HepG2 (cell line): ENCODE measurements at regions not wholly inside any gene's neighbourhood (a gene's known extent, or its start where the extent isn't known, plus 50 kb on each side); places are given as distances from the start of the nearest gene placed in this dataset.

Experiments used
- ATAC-seq: fragments of 200-7000 bp; cut with Tn5 transposase; 3 replicates; pipeline ENCODE4 v1.9.1; 2020; ENCODE audit warnings: mild to moderate bottlenecking, moderate library complexity
- BruUV-seq: library from RNA; stranded (reverse); fragments of 400-500 nt; replicated peaks from 2 replicates; lab custom pipeline; 2021; lab: Mats Ljungman, UMichigan
- CTCF ChIA-PET: fragments of 300-600 bp; formaldehyde crosslinking; extraction: SDS; loops from one replicate; lab custom pipeline; 2021; ENCODE audit warnings: low total read pairs, inconsistent platforms, low intra/inter-chr PET ratio; lab: Yijun Ruan, JAX
- POLR2A ChIA-PET: fragments of 350-600 bp; sonication (Branson Sonifier 250); formaldehyde crosslinking; loops from one replicate; lab custom pipeline; 2020; ENCODE audit warnings: antibody characterized with exemption, inconsistent platforms; lab: Yijun Ruan, JAX
- DNase-seq: peaks from one replicate; pipeline ENCODE4 v3.0.0-alpha.2; 2015; ENCODE audit warnings: low spot score
- FAIRE-seq: peaks from 3 replicates; lab custom pipeline; 2011; peaks lifted over from hg19 to GRCh38; lab: Jason Lieb, UNC
- H2AFZ ChIP-seq: one replicate; pipeline ENCODE4 v1.6.1; 2011; ENCODE audit warnings: low read length, inconsistent platforms
- H3K27ac ChIP-seq: fragments of 300-600 bp; 3 replicates; pipeline ENCODE4 v1.8.0; 2011; ENCODE audit warnings: mixed run types, mild to moderate bottlenecking, mixed read lengths, low read length, inconsistent platforms; ENCODE audit not compliant: insufficient read depth; ENCODE audit errors: extremely low read length
- H3K27me3 ChIP-seq, 2 experiments: fragments of 200-600 bp in 1 of 2; 2 replicates in 1 of 2; 3 replicates in 1 of 2; pipeline versions ENCODE4 v1.6.0 to v1.8.0; 2011; ENCODE audit warnings: low read length in 2 of 2, mild to moderate bottlenecking in 2 of 2, moderate library complexity in 2 of 2, inconsistent platforms in 1 of 2; ENCODE audit not compliant: insufficient read depth in 2 of 2, control insufficient read depth in 1 of 2
- H3K36me3 ChIP-seq, 2 experiments: fragments of 200-600 bp in 1 of 2; replicated peaks in 1 of 2; 2 replicates in 1 of 2; 3 replicates in 1 of 2; pipeline versions ENCODE4 v1.5.1 to v1.8.0; 2011; ENCODE audit warnings: low read length in 2 of 2, inconsistent platforms in 1 of 2; ENCODE audit not compliant: insufficient read depth in 2 of 2, control insufficient read depth in 1 of 2
- H3K4me1 ChIP-seq: 2 replicates; pipeline ENCODE4 v1.5.1; 2012; ENCODE audit warnings: low read length, inconsistent platforms; ENCODE audit not compliant: insufficient read depth
- H3K4me2 ChIP-seq: 2 replicates; pipeline ENCODE4 v1.6.0; 2011; ENCODE audit warnings: low read depth, low read length, inconsistent platforms
- H3K4me3 ChIP-seq, 3 experiments: fragments of 200-600 bp in 1 of 3; sonication (generic), shearing (Covaris generic) in 1 of 3; replicated peaks in 1 of 3; 2 replicates each; pipeline ENCODE4 v1.5.1; 2011 to 2016; ENCODE audit warnings: low read length in 3 of 3, inconsistent platforms in 2 of 3, low read depth in 2 of 3, mild to moderate bottlenecking in 2 of 3, control low read depth in 1 of 3, mixed read lengths in 1 of 3; ENCODE audit not compliant: insufficient read depth in 1 of 3
- H3K79me2 ChIP-seq: one replicate; pipeline ENCODE4 v1.6.1; 2011; ENCODE audit warnings: low read length, inconsistent platforms; ENCODE audit not compliant: insufficient read depth
- H3K9ac ChIP-seq: 2 replicates; pipeline ENCODE4 v1.6.0; 2011; ENCODE audit warnings: mild to moderate bottlenecking, low read depth, low read length, inconsistent platforms; ENCODE audit not compliant: insufficient read depth
- H3K9me3 ChIP-seq: 2 replicates; pipeline ENCODE4 v1.5.1; 2012; ENCODE audit warnings: mild to moderate bottlenecking, low read length
- H4K20me1 ChIP-seq: 2 replicates; pipeline ENCODE4 v1.6.0; 2011; ENCODE audit warnings: inconsistent platforms, mild to moderate bottlenecking, low read length, moderate library complexity; ENCODE audit not compliant: insufficient read depth
- GRHL1 ChIP-seq: sonication (generic); formaldehyde crosslinking; conservative IDR thresholded peaks from 2 replicates; pipeline ENCODE4 v1.8.0; 2022; ENCODE audit warnings: missing genetic modification reagents
- MLXIP ChIP-seq: sonication (generic); formaldehyde crosslinking; IDR thresholded peaks from 2 replicates; pipeline ENCODE4 v1.9.0; 2021; ENCODE audit warnings: missing genetic modification reagents, borderline replicate concordance
- RBAK ChIP-seq: sonication (generic); formaldehyde crosslinking; IDR thresholded peaks from 2 replicates; pipeline ENCODE4 v1.5.1; 2020; ENCODE audit warnings: mild to moderate bottlenecking, missing genetic modification reagents
- ZNF432 ChIP-seq: sonication (generic); formaldehyde crosslinking; IDR thresholded peaks from 2 replicates; pipeline ENCODE4 v1.5.0; 2020; ENCODE audit warnings: missing genetic modification reagents, mild to moderate bottlenecking, borderline replicate concordance
- ZNF619 ChIP-seq: sonication (generic); formaldehyde crosslinking; IDR thresholded peaks from 2 replicates; pipeline ENCODE4 v1.4.0; 2020; ENCODE audit warnings: mild to moderate bottlenecking, missing genetic modification reagents
- ZNF781 ChIP-seq: sonication (generic); formaldehyde crosslinking; IDR thresholded peaks from 2 replicates; pipeline ENCODE4 v1.5.1; 2020; ENCODE audit warnings: borderline replicate concordance, mild to moderate bottlenecking, missing genetic modification reagents; ENCODE audit errors: not compliant biosample characterization
- WGBS: methylation state at CpG from one replicate; pipeline ENCODE4 v1.1.6; 2017; ENCODE audit warnings: low lambda C conversion rate; 5-methylcytosine and 5-hydroxymethylcytosine counted together
- in situ Hi-C: cut with HindIII; loops from 2 replicates; pipeline ENCODE4 v1.10.0; 2017; ENCODE audit warnings: low pct_unique_long_range_greater_than_20kb; ENCODE audit not compliant: extremely low pct_ligation_motif_present
- intact Hi-C: fragments of 100-400 bp; cut with micrococcal nuclease; formaldehyde crosslinking; loops from one replicate; pipeline ENCODE4 v1.10.0; 2022; ENCODE audit not compliant: unreplicated experiment

DNA sequence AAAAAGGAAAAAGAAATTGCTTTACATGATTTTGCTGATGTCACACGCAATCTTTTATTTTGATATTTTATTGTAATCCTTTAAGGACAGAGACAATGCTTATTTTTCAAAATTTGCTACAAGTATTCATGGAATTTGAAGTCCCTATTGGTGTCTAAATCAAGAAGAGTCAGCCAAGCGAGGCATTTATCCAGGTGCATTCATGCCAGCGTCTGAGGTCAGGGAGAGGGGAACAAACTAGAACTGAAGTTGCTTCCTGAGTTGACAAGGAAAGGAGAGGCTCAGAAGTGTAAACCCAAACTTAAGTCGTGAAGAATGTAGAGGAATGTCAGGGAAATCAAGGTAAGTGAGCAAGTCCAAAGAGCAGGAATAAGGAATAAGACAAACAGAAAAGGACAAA lies 83.0 kb upstream of the GNAQ start:
- Histone ChIP-seq H3K36me3 (no peaks in the 10 kb centered on the region), H3K9ac (no peak overlapping the region), H3K4me2 (no peak overlapping the region), H3K4me3 (no peak overlapping the region), H3K27ac (no peak overlapping the region), H3K79me2 (no peaks in the 10 kb centered on the region), H4K20me1 (no peaks in the 10 kb centered on the region), H3K27me3 (0 out of 5 replicates have a peak, but pooled peaks cover 0 to 2% of the 10 kb centered on the region in 2 experiments)
- ATAC-seq (no peak), DNase-seq (no peak)
- POLR2A ChIA-PET, result no interaction called here
- in situ Hi-C loops, result loop anchor here (25.0 kb wide), 1 partner anchor 652 kb away; no protein-coding TSS in a partner anchor
- BruUV-seq, result no TSS peak
- CTCF ChIA-PET, result no interaction called here
- intact Hi-C loops, result no loop called here
- 12% methylated on average over 4 of the region's 4 CpGs for WGBS
- TF ChIP-seq GRHL1 (CRISPR knock-in tag), result no peak
- no peak for TF ChIP-seq ZNF432
- TF ChIP-seq MLXIP (CRISPR knock-in tag), result no peak
- no peak for TF ChIP-seq RBAK (CRISPR knock-in tag)
- TF ChIP-seq ZNF781 (CRISPR knock-in tag), result no peak
- no peak for TF ChIP-seq ZNF619 (CRISPR knock-in tag)
- TF ChIP-seq, all 625 proteins: peak for 0
- no peaks in the 10 kb centered on the region for H3K4me1 ChIP-seq
- H2AFZ ChIP-seq, result no peak overlapping the region
- no peak for FAIRE-seq
- no peaks in the 10 kb centered on the region for H3K9me3 ChIP-seq
